Thyroid gland (tissue), 4 donors: ENCODE measurements at regions not wholly inside any gene's neighbourhood (a gene's known extent, or its start where the extent isn't known, plus 50 kb on each side); places are given as distances from the start of the nearest gene placed in this dataset.
"Not testable (repeated sequence)": the region's sequence is repeated elsewhere in the genome, so short reads cannot be mapped to it uniquely, and the experiment has no call there.

Source experiments
- DNase-seq, 2 donors: peaks; one replicate each; pipeline ENCODE4 v3.0.0-alpha.2; 2019
- H3K27ac ChIP-seq, 3 donors: fragments of 200-600 bp; sonication (generic); 1 replicate in 2 of 3; 2 replicates in 1 of 3; pipeline ENCODE4 v1.5.1; 2016 to 2019; ENCODE audit warnings: mild to moderate bottlenecking in 1 of 3, moderate library complexity in 1 of 3
- H3K27me3 ChIP-seq: fragments of 200-600 bp; sonication (generic); one replicate; pipeline ENCODE4 v1.5.1; 2019
- H3K36me3 ChIP-seq, 2 donors: fragments of 200-600 bp; sonication (generic); one replicate each; pipeline ENCODE4 v1.5.1; 2016 to 2019
- H3K4me1 ChIP-seq, 2 donors: fragments of 200-600 bp; sonication (generic); one replicate each; pipeline ENCODE4 v1.5.1; 2017 to 2019
- H3K4me3 ChIP-seq, 3 donors: fragments of 200-600 bp; sonication (generic); replicated peaks in 1 of 3; 1 replicate in 2 of 3; 2 replicates in 1 of 3; pipeline ENCODE4 v1.5.1; 2016; ENCODE audit warnings: mild to moderate bottlenecking in 1 of 3
- H3K9me3 ChIP-seq: fragments of 200-600 bp; sonication (generic); one replicate; pipeline ENCODE4 v1.5.1; 2017
- POLR2A ChIP-seq, 2 donors: fragments of 450-650 bp; IDR thresholded peaks; one replicate each; pipeline ENCODE4 v1.6.1; 2017; ENCODE audit warnings: antibody characterized with exemption in 2 of 2, mild to moderate bottlenecking in 2 of 2, moderate library complexity in 1 of 2
- WGBS, 2 donors: methylation state at CpG; one replicate each; pipeline ENCODE4 v1.1.5; 2017; 5-methylcytosine and 5-hydroxymethylcytosine counted together
- intact Hi-C: fragments of 100-400 bp; cut with DNase I; formaldehyde crosslinking; loops from one replicate; pipeline ENCODE4 v1.15.1; 2023
- TF ChIP-seq, protein P1 (sequence below), 6 experiments: fragments of 200-600 bp in 3 of 6; fragments of 450-650 bp in 3 of 6; sonication (generic) in 3 of 6; IDR thresholded peaks; one replicate each; pipeline ENCODE4 v1.5.1; 2016 to 2019; ENCODE audit warnings: antibody characterized with exemption in 6 of 6, mild to moderate bottlenecking in 2 of 6, inconsistent platforms in 1 of 6, moderate library complexity in 1 of 6

DNA sequence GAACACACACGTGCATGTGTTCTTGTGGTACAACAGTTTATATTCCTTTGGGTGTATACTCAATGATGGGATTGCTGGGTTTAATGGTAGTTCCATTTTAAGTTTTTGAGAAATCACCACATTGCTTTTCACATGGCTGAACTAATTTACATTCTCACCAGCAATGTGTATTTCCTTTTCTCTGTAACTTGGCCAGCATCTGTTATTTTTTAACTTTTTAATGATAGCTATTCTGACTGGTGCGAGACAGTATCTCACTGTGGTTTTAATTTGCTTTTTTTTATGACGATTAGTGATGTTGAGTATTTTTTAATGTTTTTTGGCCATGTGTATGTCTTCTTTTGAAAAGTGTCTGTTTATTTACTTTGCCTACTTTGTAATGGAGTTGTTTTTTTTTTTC lies 256.6 kb downstream of the ZWINT start:
- WGBS, 2 donors: 81 to 85% methylated on average over 3 of the region's 3 CpGs
- Histone ChIP-seq H3K4me3 (no peak overlapping the region), H3K36me3 (no peaks in the 10 kb centered on the region), H3K4me1 (no peaks in the 10 kb centered on the region), H3K27ac (no peak overlapping the region), H3K27me3 (no peaks in the 10 kb centered on the region), H3K9me3 (no peaks in the 10 kb centered on the region)
- intact Hi-C loops: no loop called here
- no peak for DNase-seq
- TF ChIP-seq, protein P1, sequence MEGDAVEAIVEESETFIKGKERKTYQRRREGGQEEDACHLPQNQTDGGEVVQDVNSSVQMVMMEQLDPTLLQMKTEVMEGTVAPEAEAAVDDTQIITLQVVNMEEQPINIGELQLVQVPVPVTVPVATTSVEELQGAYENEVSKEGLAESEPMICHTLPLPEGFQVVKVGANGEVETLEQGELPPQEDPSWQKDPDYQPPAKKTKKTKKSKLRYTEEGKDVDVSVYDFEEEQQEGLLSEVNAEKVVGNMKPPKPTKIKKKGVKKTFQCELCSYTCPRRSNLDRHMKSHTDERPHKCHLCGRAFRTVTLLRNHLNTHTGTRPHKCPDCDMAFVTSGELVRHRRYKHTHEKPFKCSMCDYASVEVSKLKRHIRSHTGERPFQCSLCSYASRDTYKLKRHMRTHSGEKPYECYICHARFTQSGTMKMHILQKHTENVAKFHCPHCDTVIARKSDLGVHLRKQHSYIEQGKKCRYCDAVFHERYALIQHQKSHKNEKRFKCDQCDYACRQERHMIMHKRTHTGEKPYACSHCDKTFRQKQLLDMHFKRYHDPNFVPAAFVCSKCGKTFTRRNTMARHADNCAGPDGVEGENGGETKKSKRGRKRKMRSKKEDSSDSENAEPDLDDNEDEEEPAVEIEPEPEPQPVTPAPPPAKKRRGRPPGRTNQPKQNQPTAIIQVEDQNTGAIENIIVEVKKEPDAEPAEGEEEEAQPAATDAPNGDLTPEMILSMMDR (IDR thresholded peaks at IDR 0.05): no peak

DNA sequence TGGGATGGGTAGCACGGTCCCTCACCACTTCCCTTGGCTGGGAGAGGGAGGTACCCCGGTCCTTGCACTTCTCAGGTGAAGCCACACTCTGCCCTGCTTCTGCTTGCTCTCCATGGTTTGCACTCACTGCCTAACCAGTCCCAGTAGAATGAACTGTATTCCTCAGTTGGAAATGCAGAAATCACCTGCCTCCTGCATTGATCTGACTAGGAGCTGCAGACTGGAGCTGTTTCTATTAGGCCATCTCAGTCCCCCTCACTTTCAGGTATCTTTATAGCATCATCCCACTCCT lies 264.9 kb downstream of the ZWINT start:
- Histone ChIP-seq H3K9me3 (no peaks in the 10 kb centered on the region), H3K27ac (no peak overlapping the region), H3K27me3 (no peaks in the 10 kb centered on the region), H3K4me1 (no peaks in the 10 kb centered on the region), H3K36me3 (no peaks in the 10 kb centered on the region), H3K4me3 (no peak overlapping the region)
- intact Hi-C loops: no loop called here
- TF ChIP-seq, protein P1 (IDR thresholded peaks at IDR 0.05): no peak
- TF ChIP-seq POLR2A (IDR thresholded peaks at IDR 0.05): no peak
- 83 to 85% methylated on average over 1 to 2 of the region's 2 CpGs for WGBS, 2 donors
- no peak for DNase-seq

DNA sequence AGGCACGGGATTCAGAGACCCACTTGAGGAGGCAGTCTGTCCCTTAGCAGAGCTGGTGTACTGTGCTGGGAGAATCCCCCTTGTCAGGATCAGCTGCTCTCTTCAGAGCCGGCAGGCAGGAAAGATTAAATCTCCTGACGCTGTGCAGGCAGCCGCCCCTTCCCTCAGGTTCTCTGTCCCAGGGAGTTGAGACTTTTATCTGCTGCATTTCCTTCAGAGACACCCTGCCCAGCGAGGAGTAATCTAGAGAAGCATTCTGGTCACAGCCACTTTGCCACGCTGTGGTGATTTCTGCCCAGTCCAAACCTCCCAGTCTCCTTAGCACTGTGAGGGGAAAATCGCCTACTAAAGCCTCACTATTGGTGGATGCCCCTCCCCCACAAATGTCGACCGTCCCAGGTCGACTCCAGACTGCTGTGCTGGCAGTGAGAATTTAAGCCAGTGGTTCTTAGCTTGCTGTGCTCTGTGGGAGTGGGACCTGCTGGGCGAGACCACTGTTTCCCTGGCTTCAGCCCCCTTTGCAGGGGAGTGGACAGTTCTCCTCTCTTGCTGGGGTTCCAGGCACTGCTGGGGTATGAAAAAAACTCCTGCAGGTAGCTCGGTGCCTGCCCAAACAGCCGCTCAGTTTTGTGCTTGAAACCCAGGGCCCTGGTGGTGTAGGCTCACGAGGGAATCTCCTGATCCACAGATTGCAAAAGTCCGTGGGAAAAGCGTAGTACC lies 265.4 kb downstream of the ZWINT start:
- Histone ChIP-seq H3K4me3 (no peak overlapping the region), H3K27me3 (no peaks in the 10 kb centered on the region), H3K4me1 (no peaks in the 10 kb centered on the region), H3K9me3 (no peaks in the 10 kb centered on the region), H3K27ac (no peak overlapping the region), H3K36me3 (no peaks in the 10 kb centered on the region)
- 49 to 53% methylated on average over 14 to 15 of the region's 16 CpGs for WGBS, 2 donors
- no peak for DNase-seq
- no peak for TF ChIP-seq POLR2A (IDR thresholded peaks at IDR 0.05)
- TF ChIP-seq, protein P1 (IDR thresholded peaks at IDR 0.05): no peak
- intact Hi-C loops: no loop called here

DNA sequence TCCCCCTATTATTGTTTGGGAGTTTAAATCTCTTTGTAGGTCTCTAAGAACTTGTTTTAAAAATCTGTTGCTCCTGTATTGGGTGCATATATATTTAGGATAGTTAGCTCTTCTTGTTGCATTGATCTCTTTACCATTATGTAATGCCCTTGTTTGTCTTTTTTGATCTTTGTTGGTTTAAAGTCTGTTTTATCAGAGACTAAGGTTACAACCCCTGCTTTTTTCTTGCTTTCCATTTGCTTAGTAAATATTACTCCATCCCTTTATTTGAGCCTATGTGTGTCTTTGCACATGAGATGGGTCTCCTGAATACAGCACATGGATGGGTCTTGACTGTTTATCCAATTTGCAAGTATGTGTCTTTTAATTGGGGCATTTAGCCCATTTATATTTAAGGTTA lies 267.4 kb downstream of the ZWINT start:
- H3K27ac ChIP-seq, H3K4me1 ChIP-seq, H3K36me3 ChIP-seq, H3K4me3 ChIP-seq, DNase-seq, H3K27me3 ChIP-seq, intact Hi-C loops, H3K9me3 ChIP-seq: not testable (repeated sequence)

DNA sequence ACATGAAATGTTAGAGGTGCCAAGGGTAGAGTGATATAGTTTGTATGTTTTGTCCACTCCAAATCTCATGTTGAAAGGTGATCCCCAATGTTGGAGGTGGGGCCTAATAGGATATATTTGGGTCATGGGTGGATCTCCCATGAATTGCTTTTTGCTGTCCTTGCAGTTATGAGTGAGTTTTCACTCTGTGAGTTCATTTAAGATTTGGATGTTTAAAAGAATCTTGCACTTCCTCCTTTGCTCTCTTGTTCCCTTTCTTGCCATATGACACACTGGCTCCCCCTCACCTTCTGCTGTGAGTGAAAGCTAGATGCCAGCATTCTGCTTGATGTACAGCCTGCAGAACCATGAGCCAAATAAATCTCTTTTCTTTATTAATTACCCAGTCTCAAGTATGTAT lies 269.2 kb downstream of the ZWINT start:
- Histone ChIP-seq H3K9me3 (no peaks in the 10 kb centered on the region), H3K36me3 (no peaks in the 10 kb centered on the region), H3K27me3 (no peaks in the 10 kb centered on the region), H3K4me3 (no peak overlapping the region), H3K4me1 (no peaks in the 10 kb centered on the region), H3K27ac (no peak overlapping the region)
- DNase-seq: no peak
- intact Hi-C loops: no loop called here
- TF ChIP-seq, protein P1 (IDR thresholded peaks at IDR 0.05): no peak
- TF ChIP-seq POLR2A (IDR thresholded peaks at IDR 0.05): no peak
